A549 (cell line): ENCODE measurements at regions not wholly inside any gene's neighbourhood (a gene's known extent, or its start where the extent isn't known, plus 50 kb on each side); places are given as distances from the start of the nearest gene placed in this dataset.

Source experiments
- ATAC-seq, 2 experiments: fragments of 200-7000 bp in 1 of 2; fragments of >200 bp in 1 of 2; cut with Nextera tagmentation in 1 of 2; cut with Tn5 transposase in 1 of 2; 3 replicates each; pipeline versions ENCODE4 v1.8.0 to v1.9.1; 2018 to 2020; ENCODE audit warnings: mild to moderate bottlenecking in 1 of 2, moderate library complexity in 1 of 2
- CTCF ChIA-PET: fragments of 300-600 bp; sonication (Branson Sonifier 250); formaldehyde crosslinking; extraction: SDS; loops from one replicate; lab custom pipeline; 2021; ENCODE audit warnings: antibody characterized with exemption, inconsistent platforms; lab: Yijun Ruan, JAX
- POLR2A ChIA-PET: fragments of 350-600 bp; formaldehyde crosslinking; extraction: SDS; loops from one replicate; lab custom pipeline; 2021; ENCODE audit warnings: antibody characterized with exemption, inconsistent platforms; lab: Yijun Ruan, JAX
- DNase-seq, 2 experiments: peaks; one replicate each; pipeline versions ENCODE4 v3.0.0 to v3.0.0-alpha.2; 2011 to 2016; ENCODE audit warnings: low read depth in 1 of 2, low spot score in 1 of 2
- FAIRE-seq: peaks from 2 replicates; lab custom pipeline; 2011; peaks lifted over from hg19 to GRCh38; lab: Jason Lieb, UNC
- H3K27ac ChIP-seq, 2 experiments: fragments of >200 bp; sonication (Bioruptor Twin); formaldehyde crosslinking; 3 replicates each; pipeline ENCODE4 v1.5.1; 2016 to 2017
- H3K4me1 ChIP-seq: fragments of >200 bp; sonication (Bioruptor Twin); formaldehyde crosslinking; 3 replicates; pipeline ENCODE4 v1.6.1; 2016
- H3K4me2 ChIP-seq: fragments of >200 bp; sonication (Bioruptor Twin); formaldehyde crosslinking; 3 replicates; pipeline ENCODE4 v1.6.1; 2016
- H3K4me3 ChIP-seq: fragments of >200 bp; sonication (Bioruptor Twin); formaldehyde crosslinking; 3 replicates; pipeline ENCODE4 v1.5.1; 2016
- H3K9me3 ChIP-seq: fragments of >200 bp; sonication (Bioruptor Twin); formaldehyde crosslinking; 3 replicates; pipeline ENCODE4 v1.6.1; 2016
- ATOH8 ChIP-seq: fragments of 250-450 bp; sonication (Bioruptor Pico); IDR thresholded peaks from 2 replicates; pipeline ENCODE4 v1.5.0; 2020; ENCODE audit warnings: low read depth, mild to moderate bottlenecking, moderate library complexity
- BHLHE40 ChIP-seq: IDR thresholded peaks from 2 replicates; pipeline ENCODE4 v1.6.1; 2012; ENCODE audit warnings: low read depth, low read length, inconsistent platforms
- CBX2 ChIP-seq: fragments of 200-600 bp; sonication (generic); IDR thresholded peaks from 2 replicates; pipeline ENCODE4 v1.6.1; 2016; ENCODE audit warnings: low read depth, mild to moderate bottlenecking, borderline replicate concordance
- CBX8 ChIP-seq: fragments of 200-600 bp; sonication (generic); IDR thresholded peaks from 2 replicates; pipeline ENCODE4 v1.6.1; 2016
- CEBPB ChIP-seq, 2 experiments: fragments of >200 bp in 1 of 2; sonication (Bioruptor Twin) in 1 of 2; formaldehyde crosslinking in 1 of 2; IDR thresholded peaks; 2 replicates each; pipeline ENCODE4 v1.6.1; 2012 to 2016
- EHF ChIP-seq: fragments of 250-450 bp; sonication (Bioruptor Pico); IDR thresholded peaks from 2 replicates; pipeline ENCODE4 v1.5.0; 2020; ENCODE audit warnings: mild to moderate bottlenecking
- EHMT2 ChIP-seq: fragments of 200-600 bp; sonication (generic); IDR thresholded peaks from 2 replicates; pipeline ENCODE4 v1.6.1; 2016; ENCODE audit warnings: antibody characterized with exemption, low read depth, mild to moderate bottlenecking, moderate library complexity
- ESRRA ChIP-seq: fragments of 150-350 bp; IDR thresholded peaks from 2 replicates; pipeline ENCODE4 v1.6.1; 2014; ENCODE audit warnings: mild to moderate bottlenecking, low read length, borderline replicate concordance
- FOSB ChIP-seq: fragments of 250-450 bp; sonication (Bioruptor Pico); IDR thresholded peaks from 2 replicates; pipeline ENCODE4 v1.5.0; 2020; ENCODE audit warnings: mild to moderate bottlenecking, moderate library complexity
- FOSL2 ChIP-seq, 2 experiments: fragments of 450-650 bp in 1 of 2; fragments of >200 bp in 1 of 2; sonication (Bioruptor Twin) in 1 of 2; formaldehyde crosslinking; IDR thresholded peaks; 2 replicates each; pipeline versions ENCODE4 v1.5.0 to v1.6.1; 2016 to 2020; ENCODE audit warnings: mild to moderate bottlenecking in 1 of 2, moderate library complexity in 1 of 2
- HDAC2 ChIP-seq: fragments of 200-600 bp; sonication (generic); IDR thresholded peaks from 2 replicates; pipeline ENCODE4 v1.6.1; 2016
- HMGXB4 ChIP-seq: fragments of 250-450 bp; sonication (Bioruptor Pico); IDR thresholded peaks from 2 replicates; pipeline ENCODE4 v1.5.0; 2021; ENCODE audit warnings: mild to moderate bottlenecking, moderate library complexity, borderline replicate concordance
- HOXA7 ChIP-seq: fragments of 250-450 bp; sonication (Bioruptor Pico); IDR thresholded peaks from 2 replicates; pipeline ENCODE4 v1.5.0; 2020; ENCODE audit warnings: mild to moderate bottlenecking, moderate library complexity
- HOXB5 ChIP-seq: fragments of 250-450 bp; sonication (Bioruptor Pico); IDR thresholded peaks from 2 replicates; pipeline ENCODE4 v1.5.0; 2020; ENCODE audit warnings: mild to moderate bottlenecking, moderate library complexity
- JUNB ChIP-seq: fragments of >200 bp; sonication (Bioruptor Twin); formaldehyde crosslinking; IDR thresholded peaks from 2 replicates; pipeline ENCODE4 v1.6.1; 2016
- KDM1A ChIP-seq: fragments of 200-600 bp; sonication (generic); IDR thresholded peaks from 2 replicates; pipeline ENCODE4 v1.6.1; 2016; ENCODE audit warnings: low read depth, mild to moderate bottlenecking
- MAFK ChIP-seq: fragments of 450-650 bp; IDR thresholded peaks from 2 replicates; pipeline ENCODE4 v1.6.1; 2014; ENCODE audit not compliant: partially characterized antibody
- MAZ ChIP-seq: fragments of 150-350 bp; IDR thresholded peaks from 2 replicates; pipeline ENCODE4 v1.6.1; 2014; ENCODE audit warnings: antibody characterized with exemption, low read depth, low read length, borderline replicate concordance
- NPAS2 ChIP-seq: fragments of 250-450 bp; sonication (Bioruptor Pico); IDR thresholded peaks from 2 replicates; pipeline ENCODE4 v1.8.0; 2022; ENCODE audit warnings: mild to moderate bottlenecking, moderate library complexity, borderline replicate concordance
- PBX3 ChIP-seq: IDR thresholded peaks from 2 replicates; pipeline ENCODE4 v1.6.1; 2012
- PHF8 ChIP-seq: fragments of 200-600 bp; sonication (generic); IDR thresholded peaks from 2 replicates; pipeline ENCODE4 v1.6.1; 2016; ENCODE audit warnings: low read depth, mild to moderate bottlenecking, antibody characterized with exemption, moderate library complexity, borderline replicate concordance
- RAD21 ChIP-seq, 2 experiments: fragments of >200 bp in 1 of 2; sonication (Bioruptor Twin) in 1 of 2; formaldehyde crosslinking in 1 of 2; IDR thresholded peaks in 1 of 2; conservative IDR thresholded peaks in 1 of 2; 2 replicates in 1 of 2; 3 replicates in 1 of 2; pipeline ENCODE4 v1.6.1; 2012 to 2018; ENCODE audit warnings: inconsistent platforms in 1 of 2
- RARB ChIP-seq: fragments of 250-450 bp; sonication (Bioruptor Pico); IDR thresholded peaks from 2 replicates; pipeline ENCODE4 v1.8.0; 2021; ENCODE audit warnings: mild to moderate bottlenecking, moderate library complexity
- RNF2 ChIP-seq: fragments of 200-600 bp; sonication (generic); IDR thresholded peaks from 2 replicates; pipeline ENCODE4 v1.6.1; 2016; ENCODE audit warnings: low read depth, mild to moderate bottlenecking, antibody characterized with exemption, moderate library complexity, borderline replicate concordance
- SMC3 ChIP-seq: fragments of >200 bp; sonication (Bioruptor Twin); formaldehyde crosslinking; IDR thresholded peaks from 3 replicates; pipeline ENCODE4 v1.6.1; 2018; ENCODE audit warnings: inconsistent platforms
- TFCP2L1 ChIP-seq: fragments of 250-450 bp; sonication (Bioruptor Pico); IDR thresholded peaks from 2 replicates; pipeline ENCODE4 v1.5.0; 2021; ENCODE audit warnings: mild to moderate bottlenecking
- TP53 ChIP-seq: fragments of 250-450 bp; sonication (Bioruptor Pico); IDR thresholded peaks from 2 replicates; pipeline ENCODE4 v1.5.0; 2021; ENCODE audit warnings: mild to moderate bottlenecking, moderate library complexity
- USF2 ChIP-seq: fragments of 450-650 bp; IDR thresholded peaks from 2 replicates; pipeline ENCODE4 v1.6.1; 2014; ENCODE audit warnings: antibody characterized with exemption
- ZC3H11A ChIP-seq: fragments of 450-650 bp; IDR thresholded peaks from 2 replicates; pipeline ENCODE4 v1.6.1; 2014; ENCODE audit warnings: antibody characterized with exemption, mild to moderate bottlenecking
- ZNF302 ChIP-seq: fragments of 250-450 bp; sonication (Bioruptor Pico); IDR thresholded peaks from 2 replicates; pipeline ENCODE4 v1.9.0; 2021; ENCODE audit warnings: inconsistent platforms, mild to moderate bottlenecking, moderate library complexity
- WGBS: methylation state at CpG from one replicate; pipeline ENCODE4 v1.1.6; 2017; ENCODE audit errors: missing lambda C conversion rate; 5-methylcytosine and 5-hydroxymethylcytosine counted together

GRCh38 chr6:144840619-144841018 lies 555.5 kb downstream of the UTRN start:
- DNase-seq (no peak), FAIRE-seq (no peak), ATAC-seq (no peak)
- no peak overlapping the region for H3K27ac ChIP-seq
- POLR2A ChIA-PET: no interaction called here
- H3K9me3 ChIP-seq: no peaks in the 10 kb centered on the region
- WGBS: 92% methylated on average over 10 of the region's 10 CpGs
- no peaks in the 10 kb centered on the region for H3K4me1 ChIP-seq
- no peak overlapping the region for H3K4me2 ChIP-seq
- no peak for TF ChIP-seq BHLHE40
- no peak for TF ChIP-seq ESRRA
- TF ChIP-seq RARB (CRISPR knock-in tag): no peak
- TF ChIP-seq RNF2: no peak
- no peak for TF ChIP-seq MAZ
- TF ChIP-seq TP53 (CRISPR knock-in tag): no peak
- TF ChIP-seq NPAS2: no peak
- no peak for TF ChIP-seq HOXA7 (CRISPR knock-in tag)
- no peak for TF ChIP-seq SMC3
- TF ChIP-seq MAFK: no peak
- no peak for TF ChIP-seq PHF8
- TF ChIP-seq ATOH8 (CRISPR knock-in tag): no peak
- no peak for TF ChIP-seq HDAC2
- no peak for TF ChIP-seq RAD21 (conservative IDR thresholded peaks at IDR 0.05 in 1 of 2, IDR thresholded peaks at IDR 0.05 in 1 of 2)
- no peak for TF ChIP-seq HOXB5 (CRISPR knock-in tag)
- TF ChIP-seq CBX2: no peak
- no peak for TF ChIP-seq ZNF302 (CRISPR knock-in tag)
- no peak for TF ChIP-seq EHMT2
- no peak for TF ChIP-seq EHF
- CTCF ChIA-PET: no interaction called here
- H3K4me3 ChIP-seq: no peak overlapping the region

- ChIA-PET POLR2A (no interaction called here), CTCF (interaction anchor here (2.2 kb wide), 1 partner anchor 11 kb away, joined by 5 read pairs; no protein-coding TSS in a partner anchor)
- Histone ChIP-seq H3K4me3 (no peak overlapping the region), H3K9me3 (no peaks in the 10 kb centered on the region), H3K27ac (no peak overlapping the region), H3K4me2 (no peak overlapping the region)
- FAIRE-seq: no peak
- 88% methylated on average over 1 of the region's 1 CpG for WGBS
- no peak for ATAC-seq
- DNase-seq: no peak
- TF ChIP-seq BHLHE40 (no peak), PBX3 (no peak), PHF8 (no peak), ESRRA (no peak), TFCP2L1 (CRISPR knock-in tag) (no peak), FOSB (CRISPR knock-in tag) (no peak), EHF (no peak), EHMT2 (no peak), HDAC2 (no peak), RNF2 (no peak), FOSL2 (IDR thresholded peaks at IDR 0.05) (no peak), FOSL2 (CRISPR knock-in tag; IDR thresholded peaks at IDR 0.05) (no peak), CBX8 (no peak), HOXA7 (CRISPR knock-in tag) (no peak), ZC3H11A (no peak), HMGXB4 (CRISPR knock-in tag) (no peak), JUNB (no peak), CEBPB (IDR thresholded peaks at IDR 0.05) (no peak), KDM1A (no peak), USF2 (no peak)
- TF ChIP-seq, all 56 proteins: peak for 0
- H3K4me1 ChIP-seq: no peaks in the 10 kb centered on the region
Measured at GRCh38 chr6:144843701-144844100, 558.6 kb downstream of the UTRN start.
